HCT116 (cell line): ENCODE measurements at regions not wholly inside any gene's neighbourhood (a gene's known extent, or its start where the extent isn't known, plus 50 kb on each side); places are given as distances from the start of the nearest gene placed in this dataset.

ENCODE experiments used
- ATAC-seq: fragments of 200-7000 bp; cut with Tn5 transposase; 2 replicates; pipeline ENCODE4 v1.9.1; 2020; ENCODE audit warnings: mild to moderate bottlenecking, moderate library complexity
- BruUV-seq: library from RNA; stranded (reverse); fragments of 400-500 nt; replicated peaks from 2 replicates; lab custom pipeline; 2021; lab: Mats Ljungman, UMichigan
- CTCF ChIA-PET: fragments of 300-600 bp; sonication (Branson Sonifier 250); formaldehyde crosslinking; loops from one replicate; lab custom pipeline; 2021; ENCODE audit warnings: antibody characterized with exemption; lab: Charles Lee
- POLR2A ChIA-PET: fragments of 300-600, 350-600 bp; sonication (Branson Sonifier 250); formaldehyde crosslinking; loops from one replicate; lab custom pipeline; 2021; ENCODE audit warnings: antibody characterized with exemption; lab: Charles Lee
- RAD21 ChIA-PET, 2 experiments: fragments of 300-600 bp; sonication (Branson Sonifier 250); formaldehyde crosslinking; loops; one replicate each; lab custom pipeline; 2023; ENCODE audit warnings: low total read pairs in 2 of 2; ENCODE audit not compliant: uncharacterized antibody in 2 of 2, unreplicated experiment in 2 of 2, low non-redundant PET in 1 of 2; lab: Charles Lee
- DNase-seq: peaks from one replicate; pipeline ENCODE4 v3.0.0-alpha.2; 2010; ENCODE audit warnings: low read depth, low spot score
- H2AFZ ChIP-seq: fragments of 200-600 bp; shearing (Covaris generic), sonication (generic); 2 replicates; pipeline ENCODE4 v1.6.1; 2017; ENCODE audit warnings: low read depth, mixed run types, mixed read lengths, antibody characterized with exemption, low read length; ENCODE audit not compliant: poor library complexity, severe bottlenecking
- H3K27ac ChIP-seq: 2 replicates; pipeline ENCODE4 v1.5.1; 2012; ENCODE audit warnings: low read depth, low read length
- H3K27me3 ChIP-seq: fragments of 200-600 bp; sonication (generic); 2 replicates; pipeline ENCODE4 v1.6.1; 2016; ENCODE audit warnings: mixed run types, low read length, mixed read lengths; ENCODE audit not compliant: insufficient read depth
- H3K36me3 ChIP-seq, 2 experiments: fragments of 200-500 bp in 1 of 2; fragments of 200-600 bp in 1 of 2; sonication (Bioruptor generic) in 1 of 2; sonication (generic) in 1 of 2; 2 replicates each; pipeline versions ENCODE4 v1.5.1 to v1.6.1; 2014 to 2016; ENCODE audit warnings: low read length in 2 of 2, inconsistent platforms in 1 of 2, mixed read lengths in 1 of 2, mixed run types in 1 of 2; ENCODE audit not compliant: insufficient read depth in 2 of 2, control insufficient read depth in 1 of 2
- H3K4me1 ChIP-seq, 2 experiments: fragments of 200-600 bp in 1 of 2; sonication (generic) in 1 of 2; 2 replicates each; pipeline versions ENCODE4 v1.5.1 to v1.6.1; 2012 to 2017; ENCODE audit warnings: low read length in 2 of 2, inconsistent platforms in 1 of 2, mild to moderate bottlenecking in 1 of 2, mixed read lengths in 1 of 2, mixed run types in 1 of 2, moderate library complexity in 1 of 2; ENCODE audit not compliant: insufficient read depth in 2 of 2, control insufficient read depth in 1 of 2
- H3K4me2 ChIP-seq: fragments of 200-600 bp; sonication (generic); 2 replicates; pipeline ENCODE4 v1.6.1; 2017; ENCODE audit warnings: mixed run types, low read length, mixed read lengths
- H3K4me3 ChIP-seq, 2 experiments: fragments of 200-600 bp in 1 of 2; sonication (generic) in 1 of 2; replicated peaks in 1 of 2; 2 replicates each; pipeline ENCODE4 v1.5.1; 2011 to 2016; ENCODE audit warnings: low read length in 2 of 2, control low read depth in 1 of 2, low read depth in 1 of 2, mild to moderate bottlenecking in 1 of 2, mixed read lengths in 1 of 2, mixed run types in 1 of 2
- H3K79me2 ChIP-seq: fragments of 200-600 bp; sonication (generic); 2 replicates; pipeline ENCODE4 v1.6.1; 2017; ENCODE audit warnings: mild to moderate bottlenecking, mixed run types, low read length, moderate library complexity, mixed read lengths; ENCODE audit not compliant: insufficient read depth
- H3K9ac ChIP-seq: fragments of 200-600 bp; sonication (generic); 2 replicates; pipeline ENCODE4 v1.6.1; 2016; ENCODE audit warnings: low read length, mixed read lengths
- H3K9me2 ChIP-seq: fragments of 200-600 bp; sonication (generic), shearing (Covaris generic); 2 replicates; pipeline ENCODE4 v1.6.1; 2017; ENCODE audit warnings: mixed run types, mild to moderate bottlenecking, moderate library complexity; ENCODE audit not compliant: insufficient read depth
- H3K9me3 ChIP-seq, 2 experiments: fragments of 200-500 bp in 1 of 2; fragments of 200-600 bp in 1 of 2; sonication (Bioruptor generic) in 1 of 2; sonication (generic) in 1 of 2; 2 replicates each; pipeline ENCODE4 v1.6.1; 2014 to 2017; ENCODE audit warnings: low read length in 2 of 2, mixed read lengths in 2 of 2, inconsistent platforms in 1 of 2, low read depth in 1 of 2, mild to moderate bottlenecking in 1 of 2, mixed run types in 1 of 2, moderate library complexity in 1 of 2; ENCODE audit not compliant: control insufficient read depth in 1 of 2, insufficient read depth in 1 of 2
- H4K20me1 ChIP-seq: fragments of 200-600 bp; sonication (generic), shearing (Covaris generic); 2 replicates; pipeline ENCODE4 v1.6.1; 2017; ENCODE audit warnings: mixed run types, mild to moderate bottlenecking, moderate library complexity; ENCODE audit not compliant: insufficient read depth
- ATF3 ChIP-seq: IDR thresholded peaks from 2 replicates; pipeline ENCODE4 v1.6.1; 2012
- CBX3 ChIP-seq: IDR thresholded peaks from 2 replicates; pipeline ENCODE4 v1.6.1; 2012; ENCODE audit warnings: low read depth
- CEBPB ChIP-seq: IDR thresholded peaks from 2 replicates; pipeline ENCODE4 v1.6.1; 2012; ENCODE audit warnings: low read depth
- ELF1 ChIP-seq: IDR thresholded peaks from 2 replicates; pipeline ENCODE4 v1.6.1; 2012; ENCODE audit warnings: low read depth, borderline replicate concordance
- EZH2phosphoT487 ChIP-seq: fragments of 200-600 bp; IDR thresholded peaks from 2 replicates; pipeline ENCODE4 v1.6.1; 2018; ENCODE audit warnings: antibody characterized with exemption, borderline replicate concordance
- FOSL1 ChIP-seq: IDR thresholded peaks from 2 replicates; pipeline ENCODE4 v1.6.1; 2012; ENCODE audit warnings: low read depth
- JUND ChIP-seq: IDR thresholded peaks from 2 replicates; pipeline ENCODE4 v1.6.1; 2012
- MAX ChIP-seq: IDR thresholded peaks from 2 replicates; pipeline ENCODE4 v1.6.1; 2012
- POLR2AphosphoS5 ChIP-seq: IDR thresholded peaks from 2 replicates; pipeline ENCODE4 v1.6.1; 2011; ENCODE audit warnings: mild to moderate bottlenecking, low read depth, low read length, moderate library complexity
- RAD21 ChIP-seq: IDR thresholded peaks from 2 replicates; pipeline ENCODE4 v1.6.1; 2012; ENCODE audit warnings: low read depth, mild to moderate bottlenecking
- REST ChIP-seq: IDR thresholded peaks from 2 replicates; pipeline ENCODE4 v1.6.1; 2012; ENCODE audit warnings: low read depth
- SIN3A ChIP-seq: IDR thresholded peaks from 2 replicates; pipeline ENCODE4 v1.6.1; 2012; ENCODE audit warnings: low read depth
- SP1 ChIP-seq: IDR thresholded peaks from 2 replicates; pipeline ENCODE4 v1.6.1; 2012; ENCODE audit warnings: low read depth
- SRF ChIP-seq: IDR thresholded peaks from 2 replicates; pipeline ENCODE4 v1.6.1; 2012; ENCODE audit warnings: low read depth
- YY1 ChIP-seq: IDR thresholded peaks from 2 replicates; pipeline ENCODE4 v1.6.1; 2011; ENCODE audit warnings: low read length, low read depth, moderate library complexity, mild to moderate bottlenecking; ENCODE audit not compliant: insufficient replicate concordance; ENCODE audit errors: extremely low read depth
- ZBTB33 ChIP-seq: IDR thresholded peaks from 2 replicates; pipeline ENCODE4 v1.6.1; 2011; ENCODE audit warnings: mild to moderate bottlenecking, low read length, moderate library complexity; ENCODE audit not compliant: insufficient replicate concordance; ENCODE audit errors: extremely low read depth
- ZFX ChIP-seq: fragments of 450-650 bp; IDR thresholded peaks from 2 replicates; pipeline ENCODE4 v1.6.1; 2017
- intact Hi-C: fragments of 100-400 bp; cut with micrococcal nuclease; formaldehyde crosslinking; loops from 2 replicates; pipeline ENCODE4 v1.10.0; 2022

- ATAC-seq (no peak), DNase-seq (no peak)
- ChIA-PET RAD21 (no interaction called here), POLR2A (no interaction called here), CTCF (no interaction called here)
- no peak overlapping the region for H3K4me2 ChIP-seq
- no peaks in the 10 kb centered on the region for H3K27me3 ChIP-seq
- intact Hi-C loops = no loop called here
- H3K9ac ChIP-seq = no peak overlapping the region
- BruUV-seq = no TSS peak
- peaks cover 6 to 40% of the 10 kb centered on the region in 2 experiments; a peak in 2 of 4 replicates for H3K4me1 ChIP-seq
- no peak for TF ChIP-seq ELF1
- no peak for TF ChIP-seq EZH2phosphoT487
- no peak for TF ChIP-seq SIN3A
- TF ChIP-seq ZBTB33 = no peak
- TF ChIP-seq POLR2AphosphoS5 = no peak
- H3K9me2 ChIP-seq = no peaks in the 10 kb centered on the region
- H3K9me3 ChIP-seq = no peaks in the 10 kb centered on the region
- no peaks in the 10 kb centered on the region for H3K36me3 ChIP-seq
- H3K4me3 ChIP-seq = no peak overlapping the region
- H3K27ac ChIP-seq = no peak overlapping the region; the same call in 1 of the 2 replicates
- no peaks in the 10 kb centered on the region for H3K79me2 ChIP-seq
- no peaks in the 10 kb centered on the region for H4K20me1 ChIP-seq
- no peak overlapping the region for H2AFZ ChIP-seq
Observed at GRCh38 chr3:139285691-139286090, 58.1 kb upstream of the MRPS22 start.

- Histone ChIP-seq H3K9me2 (no peaks in the 10 kb centered on the region), H3K79me2 (no peaks in the 10 kb centered on the region), H4K20me1 (no peaks in the 10 kb centered on the region), H3K9ac (no peak overlapping the region), H3K9me3 (no peaks in the 10 kb centered on the region), H3K4me1 (peaks cover 10 to 40% of the 10 kb centered on the region in 2 experiments; a peak in 3 of 4 replicates), H2AFZ (no peak overlapping the region), H3K36me3 (no peaks in the 10 kb centered on the region), H3K27me3 (no peaks in the 10 kb centered on the region), H3K27ac (no peak overlapping the region; the same call in 1 of the 2 replicates), H3K4me2 (no peak overlapping the region), H3K4me3 (no peak overlapping the region)
- CTCF ChIA-PET = no interaction called here
- no TSS peak for BruUV-seq
- DNase-seq (no peak), ATAC-seq (no peak)
- no peak for TF ChIP-seq SP1
- TF ChIP-seq REST = no peak
- TF ChIP-seq CEBPB = no peak
- no peak for TF ChIP-seq SRF
- TF ChIP-seq ATF3 = no peak
- TF ChIP-seq RAD21 = no peak
- TF ChIP-seq ZFX = no peak
- no peak for TF ChIP-seq FOSL1
- TF ChIP-seq ELF1 = no peak
- TF ChIP-seq SIN3A = no peak
- TF ChIP-seq MAX = no peak
- TF ChIP-seq CBX3 = no peak
- no peak for TF ChIP-seq JUND
- TF ChIP-seq YY1 = no peak
- POLR2A ChIA-PET = no interaction called here
- intact Hi-C loops = no loop called here
- RAD21 ChIA-PET = no interaction called here
Observed at GRCh38 chr3:139286241-139286640, 57.6 kb upstream of the MRPS22 start.
